NOMO-1 treated with dmso at 0.1 percent for 144 hours (cell line): ENCODE measurements at regions not wholly inside any gene's neighbourhood (a gene's known extent, or its start where the extent isn't known, plus 50 kb on each side); places are given as distances from the start of the nearest gene placed in this dataset.
"Not testable (repeated sequence)": the region's sequence is repeated elsewhere in the genome, so short reads cannot be mapped to it uniquely, and the experiment has no call there.

Experiments used
- DNase-seq: peaks from one replicate; lab custom pipeline; 2025; ENCODE audit not compliant: unreplicated experiment; lab: John Stamatoyannopoulos, UW

DNA sequence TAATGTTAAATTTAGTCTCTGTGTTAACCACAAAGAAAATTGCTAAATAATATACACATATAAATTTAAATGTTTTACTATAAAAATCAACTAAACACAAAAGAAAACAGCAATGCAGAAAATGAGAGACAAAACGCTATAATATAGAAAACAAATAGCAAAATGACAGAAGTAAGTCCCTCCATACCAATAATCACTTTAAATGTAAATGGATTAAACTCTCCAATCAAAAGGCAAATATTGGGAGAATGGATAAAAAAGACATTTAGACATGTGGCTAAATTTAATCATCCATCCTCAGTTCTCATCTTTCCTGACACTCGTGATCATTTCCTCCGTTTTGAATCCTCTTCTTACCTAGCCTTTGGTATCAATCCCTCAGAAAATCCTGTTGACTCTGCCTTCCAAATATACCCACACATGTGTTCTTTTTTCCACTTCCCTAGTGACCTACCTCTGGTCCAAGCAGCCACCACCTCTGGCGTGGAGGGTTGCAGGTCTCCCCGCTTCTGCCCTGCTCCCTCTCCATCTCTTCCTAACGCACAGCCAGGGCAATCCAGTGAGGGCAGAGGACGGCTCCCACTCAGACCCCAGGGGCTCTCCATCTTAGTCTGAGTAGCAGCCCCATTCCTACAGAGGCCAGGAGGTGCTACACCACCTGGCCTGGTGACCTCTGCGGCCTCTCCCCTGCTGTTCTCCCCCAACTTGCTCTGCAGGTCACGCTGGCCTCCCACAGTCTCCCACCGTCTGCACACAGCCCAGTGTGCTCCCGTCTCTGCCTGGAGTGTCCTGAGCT lies 149.2 kb downstream of the RNASET2 start:
- no peak for DNase-seq

DNA sequence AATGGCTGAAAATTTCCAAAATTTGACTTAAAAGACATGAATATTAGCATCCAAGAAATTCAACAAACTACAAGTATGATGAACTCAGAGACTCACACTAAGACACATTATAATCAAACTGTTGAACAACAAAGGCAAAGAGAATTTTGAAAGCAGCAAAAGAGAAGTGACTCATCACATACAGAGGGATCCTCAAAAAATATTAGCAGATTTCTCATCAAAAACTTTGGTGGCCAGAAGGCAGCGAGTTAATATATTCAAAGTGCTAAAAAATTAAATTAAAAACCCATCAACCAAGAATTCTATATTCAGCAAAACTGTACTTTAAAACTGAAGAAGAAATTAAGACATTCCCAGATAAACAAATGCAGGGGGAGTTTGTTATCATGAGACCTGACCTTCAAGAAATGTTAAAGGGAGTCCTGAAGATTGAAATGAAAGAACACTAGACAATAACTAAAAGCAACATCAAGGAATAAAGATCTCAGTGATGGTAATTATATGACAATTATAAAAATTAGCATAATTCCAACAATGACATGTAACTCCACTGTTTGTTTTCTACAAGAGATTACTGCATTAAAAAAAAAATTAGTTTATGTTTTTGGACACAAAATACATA lies 150.0 kb downstream of the RNASET2 start:
- no peak for DNase-seq

DNA sequence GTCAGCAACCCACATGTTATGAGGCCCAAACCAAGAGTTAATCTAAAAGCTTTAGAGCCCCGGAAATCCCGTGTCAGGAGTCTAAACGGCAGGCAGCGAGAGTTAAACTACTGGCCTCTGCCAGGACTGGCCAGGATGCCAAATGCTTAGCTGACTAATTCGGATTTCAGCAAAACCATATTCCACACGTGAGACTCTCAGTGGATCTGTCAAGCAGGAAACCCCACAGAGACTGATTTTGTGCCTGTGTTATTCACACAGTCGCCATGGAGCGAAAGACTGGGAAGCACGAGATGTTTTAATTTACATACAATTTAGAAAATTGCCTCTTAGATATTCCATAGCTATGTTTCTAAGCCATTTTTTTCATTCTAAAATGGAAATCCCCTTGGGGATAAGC lies 152.9 kb downstream of the RNASET2 start:
- DNase-seq = no peak

DNA sequence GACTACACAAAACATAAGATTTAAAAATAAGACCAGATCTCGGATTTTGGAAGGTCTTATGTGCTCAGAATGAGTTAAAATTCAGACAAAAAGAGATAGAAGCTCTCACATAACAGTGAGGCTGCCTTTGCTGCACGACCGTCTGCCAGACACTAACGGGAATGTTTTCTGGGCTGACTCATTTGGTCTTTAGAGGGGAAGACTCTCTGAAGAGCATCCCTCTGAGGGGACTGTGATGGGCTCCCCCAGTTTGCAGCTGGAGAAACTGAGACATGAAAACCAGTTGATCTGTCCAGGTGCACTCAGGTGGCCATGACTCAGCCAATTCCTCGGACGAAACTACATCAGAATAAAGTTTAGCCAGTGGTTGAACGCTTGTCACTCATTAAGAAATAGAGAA lies 153.9 kb downstream of the RNASET2 start:
- DNase-seq = no peak

DNA sequence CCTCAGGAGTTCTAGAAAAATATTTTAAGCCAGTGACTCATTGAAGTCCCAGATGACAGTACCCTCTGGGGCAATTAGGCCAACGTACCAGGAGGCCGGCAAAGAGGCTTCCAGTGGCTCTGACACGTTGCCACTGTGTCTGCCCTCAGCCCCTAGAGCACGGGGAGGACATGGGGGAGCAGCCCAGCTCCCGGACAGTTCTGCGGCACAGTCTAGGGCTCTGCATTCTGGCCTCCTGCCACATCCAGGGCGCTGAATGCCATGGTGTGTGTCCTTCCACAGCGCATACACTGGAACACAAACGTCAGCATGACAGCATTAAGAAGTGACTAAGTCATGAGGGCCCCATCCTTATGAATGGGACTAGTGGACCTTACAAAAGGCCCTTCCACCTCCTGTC lies 156.2 kb downstream of the RNASET2 start:
- DNase-seq = no peak

DNA sequence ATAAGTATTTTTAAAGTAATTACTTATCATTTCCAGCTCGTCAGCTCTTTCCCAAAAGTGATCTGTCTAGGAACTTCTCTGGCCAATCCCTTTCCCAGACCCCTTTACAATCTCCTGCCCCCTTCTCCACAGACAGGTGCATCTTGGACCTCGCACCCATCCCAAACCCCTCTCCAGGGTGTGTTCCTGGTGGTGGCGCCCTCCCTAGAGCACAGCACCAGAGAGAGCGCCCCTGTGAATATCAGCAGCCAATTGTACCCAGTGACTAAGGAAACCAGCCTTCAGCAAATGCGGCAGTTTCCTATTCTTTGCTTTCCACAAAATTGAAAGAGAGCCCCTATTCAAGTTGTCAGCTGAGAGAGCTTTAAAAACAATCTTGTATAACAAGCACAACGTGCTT lies 157.7 kb downstream of the RNASET2 start:
- no peak for DNase-seq

DNA sequence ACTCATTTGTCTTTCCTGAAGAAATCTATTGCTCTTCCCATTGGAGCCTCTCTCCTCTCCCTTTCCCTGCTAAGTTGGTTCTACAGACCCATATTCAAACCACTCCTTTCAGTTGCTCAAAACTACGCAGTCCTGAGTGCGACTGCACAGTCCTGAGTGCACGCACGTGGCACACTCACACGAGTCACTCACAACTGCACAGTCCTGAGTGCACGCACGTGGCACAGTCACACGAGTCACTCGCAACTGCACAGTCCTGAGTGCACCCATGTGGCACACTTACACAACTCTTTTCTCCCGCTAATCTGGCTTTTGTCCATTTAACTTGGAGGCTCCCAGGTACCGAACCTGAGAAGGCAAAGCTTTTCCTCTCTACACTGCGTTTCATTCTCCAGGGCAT lies 159.7 kb downstream of the RNASET2 start:
- DNase-seq = no peak

DNA sequence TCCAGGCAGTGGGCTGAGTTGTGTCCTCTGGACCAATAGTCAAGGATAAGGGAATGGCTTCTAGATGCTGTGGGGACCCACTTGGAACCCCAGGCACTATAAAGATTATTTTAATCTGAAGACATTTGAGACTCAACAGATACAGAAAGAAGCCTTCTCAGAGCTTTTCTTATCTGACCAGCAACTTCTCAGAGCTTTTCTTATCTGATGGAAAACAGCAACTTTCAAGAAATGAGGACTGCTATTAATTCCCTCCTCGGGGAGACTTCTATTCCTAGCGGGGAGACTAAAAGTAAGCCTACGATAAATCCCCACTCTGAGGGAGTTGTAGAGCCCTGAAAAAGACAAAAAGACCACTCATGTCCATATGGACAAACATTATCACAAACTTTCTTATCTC lies 160.5 kb downstream of the RNASET2 start:
- DNase-seq = no peak

DNA sequence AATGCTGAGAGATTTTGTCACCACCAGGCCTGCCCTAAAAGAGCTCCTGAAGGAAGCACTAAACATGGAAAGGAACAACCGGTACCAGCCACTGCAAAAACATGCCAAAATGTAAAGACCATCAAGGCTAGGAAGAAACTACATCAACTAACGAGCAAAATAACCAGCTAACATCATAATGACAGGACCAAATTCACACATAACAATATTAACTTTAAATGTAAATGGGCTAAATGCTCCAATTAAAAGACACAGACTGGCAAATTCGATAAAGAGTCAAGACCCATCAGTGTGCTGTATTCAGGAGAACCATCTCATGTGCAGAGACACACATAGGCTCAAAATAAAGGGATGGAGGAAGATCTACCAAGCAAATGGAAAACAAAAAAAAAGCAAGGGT lies 163.8 kb upstream of the RPS6KA2 start:
- DNase-seq = not testable (repeated sequence)

DNA sequence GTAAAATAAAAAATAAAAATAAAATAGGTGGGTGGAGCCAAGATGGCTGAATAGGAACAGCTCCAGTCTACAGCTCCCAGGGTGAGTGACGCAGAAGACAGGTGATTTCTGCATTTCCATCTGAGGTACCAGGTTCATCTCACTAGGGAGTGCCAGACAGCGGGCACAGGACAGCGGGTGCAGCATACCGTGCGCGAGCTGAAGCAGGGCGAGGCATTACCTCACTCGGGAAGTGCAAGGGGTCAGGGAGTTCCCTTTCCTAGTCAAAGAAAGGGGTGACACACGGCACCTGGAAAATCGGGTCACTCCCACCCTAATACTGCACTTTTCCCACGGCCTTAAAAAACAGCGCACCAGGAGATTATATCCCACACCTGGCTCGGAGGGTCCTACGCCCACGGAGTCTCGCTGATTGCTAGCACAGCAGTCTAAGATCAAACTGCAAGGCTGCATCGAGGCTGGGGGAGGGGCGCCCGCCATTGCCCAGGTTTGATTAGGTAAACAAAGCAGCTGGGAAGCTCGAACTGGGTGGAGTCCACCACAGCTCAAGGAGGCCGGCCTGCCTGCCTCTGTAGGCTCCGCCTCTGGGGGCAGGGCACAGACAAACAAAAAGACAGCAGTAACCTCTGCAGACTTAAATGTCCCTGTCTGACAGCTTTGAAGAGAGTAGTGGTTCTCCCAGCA lies 161.9 kb upstream of the RPS6KA2 start:
- DNase-seq = not testable (repeated sequence)

DNA sequence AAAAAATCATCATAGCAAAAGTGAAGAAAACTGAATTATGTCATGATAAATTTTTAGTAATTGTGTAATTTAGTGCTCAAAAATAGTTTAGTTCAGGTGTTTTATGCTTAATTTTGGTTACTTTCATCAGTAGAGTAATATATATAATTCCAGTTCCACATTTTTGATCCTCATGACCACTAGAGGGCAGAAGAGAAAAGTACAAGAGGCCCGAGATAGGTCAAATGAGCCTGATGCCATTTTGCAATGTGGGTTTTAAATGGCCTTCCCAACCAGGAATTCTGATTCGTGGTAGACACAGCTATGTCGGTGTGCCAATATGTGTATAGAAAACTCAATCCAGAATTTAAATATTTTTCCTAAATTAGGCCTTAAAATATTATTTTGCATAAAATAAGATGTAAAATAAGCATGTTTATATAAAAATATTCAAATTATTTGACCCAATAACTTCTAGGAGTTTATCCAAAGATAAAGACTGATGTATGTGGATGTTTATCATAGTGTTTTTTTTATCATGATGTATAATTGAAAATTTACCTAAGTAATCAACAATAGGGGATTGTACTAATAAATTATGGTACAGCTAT lies 159.7 kb upstream of the RPS6KA2 start:
- DNase-seq = no peak

DNA sequence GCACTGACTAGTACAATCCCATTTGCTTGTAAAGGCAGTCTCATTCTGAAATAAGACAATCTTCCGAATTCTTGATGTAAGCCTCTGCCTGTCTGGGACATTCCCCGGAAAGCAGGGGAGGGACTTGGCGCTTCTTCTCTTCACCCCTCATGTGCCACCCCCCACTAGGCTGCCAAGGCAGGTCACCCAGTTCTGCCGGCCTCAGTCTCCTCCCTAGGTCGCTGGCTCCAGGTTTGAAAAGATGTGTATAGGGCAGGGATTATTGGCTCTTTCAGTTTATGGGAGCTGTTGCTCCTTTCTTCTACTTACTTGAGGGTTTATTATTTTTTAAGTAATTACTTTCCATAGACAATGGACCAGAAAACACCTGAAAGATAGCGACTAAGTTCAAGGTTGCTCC lies 158.1 kb upstream of the RPS6KA2 start:
- DNase-seq = no peak

DNA sequence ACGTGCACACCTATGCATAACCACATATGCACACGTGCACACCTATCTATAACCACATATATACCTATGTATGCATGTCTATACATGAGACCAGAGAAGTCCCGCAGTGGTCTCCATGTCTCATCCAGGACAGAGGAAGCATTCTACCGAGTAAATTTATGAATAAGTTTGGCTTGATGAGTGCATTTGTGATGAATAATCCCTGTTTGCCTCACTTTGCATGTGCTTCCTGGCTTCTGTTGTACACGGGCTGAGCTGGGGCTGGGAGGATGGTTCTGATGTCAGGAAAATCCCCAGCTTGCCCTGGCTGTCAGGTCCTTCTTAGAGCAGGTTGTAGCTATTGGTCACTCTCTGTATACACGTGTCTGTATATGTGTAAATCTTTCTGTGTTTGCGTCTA lies 157.6 kb upstream of the RPS6KA2 start:
- DNase-seq = no peak

DNA sequence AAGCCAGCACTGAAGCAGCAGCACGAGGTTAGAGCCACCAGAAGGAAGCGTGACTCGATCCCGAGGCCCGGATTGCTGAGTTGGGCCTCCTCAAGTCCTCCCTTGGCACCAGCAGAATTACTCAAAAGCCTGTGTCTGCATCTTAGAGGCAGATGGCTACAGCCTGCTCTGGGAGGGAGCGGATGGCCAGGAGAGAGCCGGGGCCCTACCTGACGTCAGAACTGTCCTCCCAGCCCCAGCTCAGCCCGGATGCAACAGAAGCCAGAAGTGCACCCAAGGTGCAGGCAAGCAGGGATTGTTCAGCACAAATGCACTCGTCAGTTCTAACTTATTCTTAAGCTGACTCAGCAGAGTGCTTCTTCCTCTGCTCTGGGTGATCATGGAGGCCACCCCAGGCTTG lies 155.5 kb upstream of the RPS6KA2 start:
- DNase-seq = no peak

DNA sequence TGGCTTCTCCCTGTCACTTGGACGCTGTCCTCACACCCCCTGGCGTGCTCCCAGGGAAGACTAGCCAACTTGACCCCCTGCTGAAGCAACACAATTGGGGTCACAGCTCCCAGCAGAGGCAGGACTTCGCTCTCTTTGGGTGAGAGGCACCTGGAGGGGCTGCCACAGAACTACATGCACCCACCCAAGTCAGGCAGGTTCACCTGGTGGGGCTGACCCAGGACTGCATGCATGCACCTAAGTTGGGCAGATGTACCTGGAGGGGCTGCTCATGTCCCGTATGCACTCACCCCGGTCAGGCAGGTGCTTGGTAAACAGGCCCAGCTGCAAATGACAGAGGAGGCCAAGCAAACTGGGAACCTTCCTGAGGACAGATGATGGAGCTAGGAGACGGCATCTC lies 154.3 kb upstream of the RPS6KA2 start:
- no peak for DNase-seq

DNA sequence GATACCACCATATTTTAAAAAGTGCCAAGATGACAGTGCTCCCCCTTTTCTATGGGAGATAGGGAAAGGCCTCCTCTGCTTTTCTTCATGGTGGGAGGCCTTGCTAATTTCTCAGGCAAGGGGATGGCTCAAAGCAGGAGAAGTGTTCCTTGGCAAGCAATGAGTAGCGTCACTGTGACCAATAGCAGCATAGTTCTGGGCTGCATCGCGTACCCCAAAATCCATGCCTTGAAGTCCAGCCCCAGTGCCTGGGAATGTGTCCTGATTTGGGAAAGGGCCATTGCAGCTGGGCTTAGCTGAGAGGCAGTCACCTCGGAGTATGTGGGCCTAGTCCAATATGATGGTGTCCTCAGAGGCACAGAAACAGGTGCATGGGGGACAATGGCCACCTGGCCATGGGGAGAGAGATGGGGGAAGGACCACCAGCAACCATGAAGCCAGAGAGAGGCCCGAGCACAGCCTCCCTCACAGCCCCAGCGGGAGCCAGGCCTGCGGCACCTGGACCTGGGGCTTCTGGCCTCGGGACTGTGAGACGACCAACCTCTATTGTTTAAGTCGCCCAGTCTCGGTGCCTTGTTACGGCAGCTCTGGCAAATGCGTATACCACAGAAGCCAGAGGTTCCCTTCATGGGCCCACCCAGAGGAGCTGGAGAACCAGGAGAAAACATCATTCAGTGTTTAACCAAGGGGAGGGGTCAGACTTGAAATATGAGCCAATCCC lies 153.1 kb upstream of the RPS6KA2 start:
- no peak for DNase-seq

DNA sequence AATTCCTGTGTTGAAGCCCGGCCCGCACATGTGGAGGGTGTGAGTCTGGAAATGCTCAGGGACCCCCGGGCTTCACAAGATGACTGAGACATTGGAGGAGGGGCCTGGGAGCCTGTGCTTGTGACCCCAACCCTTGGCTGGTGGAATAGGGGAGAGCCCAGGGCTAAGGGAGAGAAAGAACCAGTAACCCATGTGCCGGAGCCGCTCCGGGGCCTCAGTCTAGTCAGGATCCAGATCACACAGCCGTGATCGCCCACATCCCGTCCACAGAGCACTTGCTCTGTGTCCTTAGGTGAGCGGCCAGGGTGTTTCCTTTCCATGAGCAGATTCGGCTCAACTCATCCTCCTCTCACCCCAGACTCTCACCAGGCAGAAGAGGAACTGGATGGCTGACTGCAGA lies 152.3 kb upstream of the RPS6KA2 start:
- DNase-seq = no peak

DNA sequence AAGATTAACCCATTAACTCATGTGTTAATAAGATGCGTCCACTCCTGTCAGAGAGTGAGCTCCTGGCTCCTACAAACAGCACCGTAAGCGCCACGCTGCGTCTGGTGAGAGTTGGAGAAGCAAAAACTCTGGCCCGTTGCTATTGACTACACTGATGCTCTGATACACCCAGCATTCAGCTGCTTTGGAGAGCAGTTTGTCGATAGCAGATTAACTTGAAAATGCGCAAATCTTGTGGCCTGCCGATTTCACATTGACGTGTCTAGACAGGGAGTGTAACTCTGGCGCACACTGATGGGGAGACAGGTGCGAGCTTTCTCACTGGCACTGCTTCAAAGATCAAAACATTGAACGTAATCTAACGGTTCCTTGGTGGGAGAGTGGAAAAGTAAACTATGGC lies 151.7 kb upstream of the RPS6KA2 start:
- DNase-seq = no peak

DNA sequence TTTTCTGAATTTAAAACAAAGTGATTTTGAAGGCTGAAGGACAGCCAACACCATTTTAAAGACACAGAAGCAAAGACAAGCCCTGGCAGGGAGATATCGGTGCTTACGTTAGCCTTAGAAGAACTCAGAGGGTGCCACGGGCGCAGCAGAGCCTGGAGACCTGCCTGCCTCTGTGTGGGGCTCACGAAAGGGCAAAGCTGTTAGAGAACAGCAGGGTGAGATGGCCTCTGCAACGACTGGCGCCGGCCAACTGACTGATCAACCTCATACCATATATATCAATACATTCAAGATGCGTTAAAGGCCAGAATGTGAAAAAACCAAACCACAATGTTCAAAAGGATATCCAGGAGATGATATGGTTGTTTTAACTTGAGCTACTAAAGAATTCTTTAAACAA lies 151.0 kb upstream of the RPS6KA2 start:
- DNase-seq = no peak

DNA sequence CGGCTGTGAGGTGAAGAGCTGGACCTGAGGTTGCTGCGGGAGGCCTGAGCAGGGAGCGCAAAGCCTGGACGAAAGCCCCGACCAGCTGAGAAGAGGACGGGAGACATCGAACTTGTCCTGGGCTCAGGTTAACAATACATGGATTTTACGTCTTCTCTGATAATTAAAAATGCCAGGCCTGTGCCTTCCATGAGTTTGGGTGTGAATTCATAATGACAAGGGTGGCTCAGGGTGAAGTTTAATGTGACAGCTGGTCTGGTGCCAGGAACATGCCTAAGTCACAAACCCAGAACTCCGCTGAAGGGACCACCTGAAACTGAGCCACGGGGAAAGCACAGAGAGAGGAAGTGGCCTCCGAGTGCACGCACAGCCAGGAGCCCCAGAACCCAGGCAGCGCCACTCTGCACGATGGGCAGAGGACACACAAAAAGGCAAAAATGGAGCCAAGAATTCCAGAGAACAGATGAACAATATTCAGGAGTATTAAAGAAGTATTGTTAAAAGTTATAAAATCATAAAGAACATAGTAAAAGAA lies 150.1 kb upstream of the RPS6KA2 start:
- no peak for DNase-seq

DNA sequence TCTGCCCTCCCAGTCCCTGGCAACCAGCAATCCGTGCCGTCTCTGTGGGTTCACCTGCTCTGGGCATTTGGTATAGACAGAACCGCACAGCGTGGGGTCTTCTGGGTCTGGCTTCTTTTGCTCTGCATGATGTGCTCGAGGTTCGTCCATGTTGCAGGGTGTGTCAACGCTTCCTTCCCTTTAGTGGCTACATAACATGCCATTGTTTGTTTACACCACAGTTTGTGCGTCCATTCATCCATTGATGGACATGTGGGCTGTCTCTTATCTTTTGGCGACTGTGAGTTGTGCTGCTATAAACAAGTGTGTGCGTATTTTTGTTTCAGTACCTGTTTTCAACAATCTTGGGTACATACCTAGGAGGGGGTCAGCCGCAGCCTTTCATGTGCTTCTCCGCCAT lies 149.5 kb upstream of the RPS6KA2 start:
- no peak for DNase-seq
